ENCODE measurements at regions not wholly inside any gene's neighbourhood (a gene's known extent, or its start where the extent isn't known, plus 50 kb on each side); places are given as distances from the start of the nearest gene placed in this dataset.

DNA sequence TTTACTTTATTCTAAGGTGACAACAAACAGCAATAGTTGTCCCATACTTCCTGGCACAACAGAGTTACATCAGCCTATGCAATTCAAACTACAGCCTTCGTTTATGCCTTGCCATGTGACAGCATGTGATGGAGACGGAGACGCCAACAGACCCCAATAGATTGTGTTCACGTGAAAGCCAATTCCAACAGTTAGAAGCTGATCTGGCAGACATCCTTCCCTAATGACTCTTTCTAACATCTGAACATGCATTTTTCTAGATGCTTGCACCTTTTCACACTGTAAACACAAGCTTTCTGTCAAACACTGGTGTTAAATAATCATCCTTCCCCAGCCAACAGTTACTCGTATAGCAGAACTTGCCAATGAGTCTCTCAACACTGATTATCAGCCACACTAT lies 694.4 kb upstream of the ALCAM start:
- TF ChIP-seq, protein P1, sequence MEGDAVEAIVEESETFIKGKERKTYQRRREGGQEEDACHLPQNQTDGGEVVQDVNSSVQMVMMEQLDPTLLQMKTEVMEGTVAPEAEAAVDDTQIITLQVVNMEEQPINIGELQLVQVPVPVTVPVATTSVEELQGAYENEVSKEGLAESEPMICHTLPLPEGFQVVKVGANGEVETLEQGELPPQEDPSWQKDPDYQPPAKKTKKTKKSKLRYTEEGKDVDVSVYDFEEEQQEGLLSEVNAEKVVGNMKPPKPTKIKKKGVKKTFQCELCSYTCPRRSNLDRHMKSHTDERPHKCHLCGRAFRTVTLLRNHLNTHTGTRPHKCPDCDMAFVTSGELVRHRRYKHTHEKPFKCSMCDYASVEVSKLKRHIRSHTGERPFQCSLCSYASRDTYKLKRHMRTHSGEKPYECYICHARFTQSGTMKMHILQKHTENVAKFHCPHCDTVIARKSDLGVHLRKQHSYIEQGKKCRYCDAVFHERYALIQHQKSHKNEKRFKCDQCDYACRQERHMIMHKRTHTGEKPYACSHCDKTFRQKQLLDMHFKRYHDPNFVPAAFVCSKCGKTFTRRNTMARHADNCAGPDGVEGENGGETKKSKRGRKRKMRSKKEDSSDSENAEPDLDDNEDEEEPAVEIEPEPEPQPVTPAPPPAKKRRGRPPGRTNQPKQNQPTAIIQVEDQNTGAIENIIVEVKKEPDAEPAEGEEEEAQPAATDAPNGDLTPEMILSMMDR (IDR thresholded peaks at IDR 0.05) = no peak
- TF ChIP-seq POLR2A (IDR thresholded peaks at IDR 0.05) = no peak
